GF-D8 (cell line): ENCODE measurements at regions not wholly inside any gene's neighbourhood (a gene's known extent, or its start where the extent isn't known, plus 50 kb on each side); places are given as distances from the start of the nearest gene placed in this dataset.

Source experiments
- DNase-seq: peaks from one replicate; lab custom pipeline; 2025; lab: John Stamatoyannopoulos, UW

DNA sequence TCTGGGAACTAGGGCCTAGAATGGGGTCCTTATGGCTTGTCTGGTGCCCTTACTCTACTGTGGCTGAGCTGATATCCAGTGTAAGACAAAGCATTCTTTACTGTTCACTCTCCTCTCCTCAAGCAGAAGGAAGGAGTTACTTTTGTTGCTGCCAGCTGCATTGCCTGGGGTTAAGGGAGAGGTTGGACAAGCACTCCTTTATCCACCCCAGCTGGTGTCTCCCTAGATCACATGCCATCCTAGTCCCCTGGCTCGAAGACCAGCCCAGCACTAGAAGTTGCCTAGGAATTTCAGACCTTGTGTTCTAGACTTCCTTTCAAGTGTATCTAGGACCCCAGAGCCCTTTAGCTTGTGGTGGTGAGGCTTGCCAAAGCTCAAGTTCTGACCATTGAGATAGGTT, 1051.5 kb upstream of the C9orf72 start:
- DNase-seq, result no peak

- no peak for DNase-seq
These were observed 1054.8 kb upstream of the C9orf72 start for GRCh38 chr9:28628031-28628430.

DNA sequence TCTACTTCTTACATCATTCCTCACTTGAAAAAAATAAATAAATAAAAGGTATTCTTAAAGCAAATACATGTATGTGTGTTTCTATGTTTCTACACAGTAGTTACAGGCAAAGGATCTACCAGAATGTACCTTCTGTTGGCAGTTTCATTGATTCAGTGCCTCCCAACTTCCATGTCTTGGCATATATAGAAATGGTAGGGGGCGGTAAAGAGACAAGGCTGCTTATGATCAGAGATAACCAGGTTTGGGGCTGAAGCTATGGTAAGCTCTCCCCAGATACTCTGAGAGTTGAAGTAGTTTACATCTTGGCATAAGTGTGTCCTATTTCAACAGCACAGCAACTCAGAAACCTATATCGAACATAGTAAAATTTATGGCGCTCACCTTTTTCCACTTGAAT, 1075.4 kb upstream of the C9orf72 start:
- DNase-seq, result no peak

DNA sequence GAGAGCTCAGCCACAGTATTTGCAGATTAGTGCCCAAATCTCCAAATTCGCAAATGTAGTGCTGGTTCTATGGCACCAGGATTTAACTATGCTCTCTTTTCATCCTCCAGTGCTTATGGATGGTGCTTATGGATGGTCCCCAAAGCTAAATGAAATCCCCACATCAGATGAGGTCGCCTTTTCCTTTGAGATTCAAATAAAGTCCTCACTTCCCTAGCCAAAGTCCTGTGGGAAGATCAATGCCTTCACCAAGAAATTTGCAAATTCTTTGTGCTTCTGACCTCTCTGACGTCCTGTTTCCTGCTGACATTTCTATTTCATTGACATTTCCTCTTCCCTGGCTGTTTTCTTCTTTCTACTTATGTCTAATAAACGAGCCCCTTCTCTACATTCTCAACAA, 1077.0 kb upstream of the C9orf72 start:
- DNase-seq, result no peak

DNA sequence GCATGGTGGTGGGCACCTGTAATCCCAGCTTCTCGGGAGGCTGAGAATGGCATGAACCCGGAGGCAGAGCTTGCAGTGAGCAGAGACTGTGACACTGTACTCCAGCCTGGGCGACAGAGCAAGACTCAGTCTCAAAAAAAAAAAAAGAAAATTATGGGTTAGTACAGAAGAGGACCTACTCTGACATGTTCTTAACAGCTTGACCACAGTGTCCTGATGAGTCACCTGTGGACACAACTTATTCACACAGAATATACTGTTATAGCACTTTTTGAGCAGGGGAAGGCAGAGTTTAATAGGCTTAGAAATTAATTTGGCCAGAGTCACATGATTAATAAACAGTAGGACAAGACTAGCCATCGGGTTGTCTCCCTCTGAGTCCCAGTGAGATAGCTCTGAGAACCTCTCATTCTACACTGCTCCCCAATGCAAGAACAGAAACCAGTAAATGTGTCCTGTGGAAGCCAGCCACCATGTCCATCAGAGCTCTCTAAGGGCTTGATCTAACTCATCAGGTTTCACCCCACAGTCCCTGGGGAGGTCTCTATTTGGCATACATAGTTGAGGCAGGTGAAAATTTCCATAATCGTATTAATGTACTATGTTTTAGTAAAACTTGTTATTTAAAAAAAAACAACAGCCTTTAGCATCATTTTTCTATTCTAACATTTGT, 1077.9 kb upstream of the C9orf72 start:
- DNase-seq, result no peak

- DNase-seq, result no peak
These were observed 1079.9 kb upstream of the C9orf72 start for GRCh38 chr9:28653216-28653615.

DNA sequence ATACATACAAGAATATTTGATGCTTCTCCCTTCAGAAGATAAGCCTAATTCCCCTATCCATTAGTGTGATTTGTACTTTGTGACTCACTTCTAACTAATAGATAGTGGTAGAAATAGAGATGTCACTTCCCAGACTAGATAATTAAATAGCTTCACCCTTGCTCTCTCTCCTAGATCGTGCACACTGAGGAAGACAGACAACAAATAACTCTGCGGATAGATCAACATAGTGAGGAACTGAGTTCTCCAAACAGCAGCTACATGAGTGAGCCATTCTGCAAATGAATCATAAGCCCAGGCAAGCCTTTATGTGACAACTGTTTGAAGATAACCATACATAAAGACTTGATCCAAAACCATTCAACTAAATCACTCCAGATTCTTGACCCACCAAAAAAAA, 1083.4 kb upstream of the C9orf72 start:
- DNase-seq, result no peak

DNA sequence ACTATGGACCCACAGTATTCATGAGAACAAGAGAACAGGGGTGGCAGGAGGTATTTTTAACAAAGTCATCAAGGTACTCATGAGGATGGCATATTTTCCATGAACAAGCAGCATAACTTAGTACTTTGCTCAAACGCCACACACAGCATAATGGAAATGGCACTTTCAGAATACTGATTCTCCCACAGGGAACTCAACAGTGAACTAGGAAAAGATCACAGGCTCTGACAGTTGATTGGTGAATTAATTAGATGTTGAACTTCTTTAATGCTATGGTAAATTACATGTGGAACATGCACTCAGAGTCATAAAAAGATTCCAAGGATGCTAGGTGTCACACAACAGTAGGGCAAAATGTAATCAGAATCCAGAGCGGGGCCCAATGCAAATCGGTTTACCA, 1088.6 kb upstream of the C9orf72 start:
- DNase-seq, result no peak

GRCh38 chr9:28662675-28663074, 1089.4 kb upstream of the C9orf72 start:
- no peak for DNase-seq

DNA sequence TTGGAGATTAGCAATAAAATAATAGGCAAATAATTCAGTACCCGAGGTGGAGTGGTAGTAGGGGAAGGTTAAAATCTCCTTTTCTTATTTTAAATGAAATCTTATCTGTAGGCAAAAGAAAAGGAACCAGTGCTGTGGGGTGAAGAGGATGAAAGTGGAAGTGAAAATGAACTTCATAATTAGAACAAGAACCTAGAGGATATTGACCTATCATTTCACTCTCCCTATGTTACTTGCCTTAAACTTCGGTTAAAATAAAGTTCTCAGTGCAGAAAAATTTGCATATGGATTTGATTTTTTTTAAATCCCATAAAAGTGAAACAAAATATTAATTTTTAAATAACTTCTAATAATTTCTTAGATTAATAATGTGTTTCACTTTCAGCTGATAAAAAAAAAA, 1094.9 kb upstream of the C9orf72 start:
- DNase-seq, result no peak

- DNase-seq, result no peak
These were observed 1097.7 kb upstream of the C9orf72 start for GRCh38 chr9:28671000-28671399.

DNA sequence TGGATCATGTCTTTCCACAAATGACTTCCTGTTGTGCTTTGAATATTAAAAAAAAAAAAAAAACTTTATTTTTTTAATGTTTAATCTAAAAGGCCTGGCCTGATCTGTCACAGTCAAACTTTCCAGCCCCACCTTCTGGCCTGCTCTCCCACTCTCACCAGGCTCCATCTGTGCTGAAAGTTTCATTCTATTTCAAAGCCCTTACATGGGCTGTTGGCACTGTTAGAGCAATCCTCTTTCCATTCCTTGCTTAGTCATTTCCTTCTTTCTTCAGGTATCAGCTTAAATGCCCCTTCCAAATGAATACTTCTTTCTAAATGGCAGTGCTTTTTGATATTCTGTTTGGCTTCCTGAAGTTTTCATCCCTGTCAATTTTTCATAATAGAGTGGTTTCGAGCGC, 1104.8 kb upstream of the C9orf72 start:
- DNase-seq, result no peak

- no peak for DNase-seq
These were observed 1114.9 kb upstream of the C9orf72 start for GRCh38 chr9:28688172-28688571.

GRCh38 chr9:28692012-28692411, 1118.7 kb upstream of the C9orf72 start:
- DNase-seq, result no peak

GRCh38 chr9:28696960-28697359, 1123.7 kb upstream of the C9orf72 start:
- DNase-seq, result no peak

- no peak for DNase-seq
These were observed 1126.4 kb upstream of the C9orf72 start for GRCh38 chr9:28699632-28700031.

DNA sequence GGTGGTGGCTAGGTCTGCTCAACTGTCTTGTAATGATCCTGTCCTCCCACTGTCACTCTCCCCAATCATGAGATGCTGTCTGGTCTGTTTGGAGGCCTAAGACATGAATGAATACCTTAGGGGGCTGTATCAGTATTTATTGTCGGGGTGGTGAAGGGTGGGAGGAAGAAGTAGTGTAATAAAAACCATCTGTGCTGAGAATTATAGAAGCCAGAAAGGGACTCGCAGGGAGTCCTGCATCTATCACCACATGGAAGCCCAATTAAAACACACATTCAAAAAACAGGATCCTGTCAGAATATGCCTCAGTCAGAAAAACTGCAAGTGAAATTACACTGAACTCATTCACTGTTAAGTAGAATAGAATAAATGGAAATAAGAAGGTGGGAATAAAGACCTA, 1134.3 kb upstream of the C9orf72 start:
- no peak for DNase-seq

- DNase-seq, result no peak
These were observed 1140.9 kb upstream of the C9orf72 start for GRCh38 chr9:28714188-28714587.

- DNase-seq, result no peak
These were observed 1144.9 kb upstream of the C9orf72 start for GRCh38 chr9:28718226-28718625.

- DNase-seq, result no peak
These were observed 1147.5 kb upstream of the C9orf72 start for GRCh38 chr9:28720746-28721145.

DNA sequence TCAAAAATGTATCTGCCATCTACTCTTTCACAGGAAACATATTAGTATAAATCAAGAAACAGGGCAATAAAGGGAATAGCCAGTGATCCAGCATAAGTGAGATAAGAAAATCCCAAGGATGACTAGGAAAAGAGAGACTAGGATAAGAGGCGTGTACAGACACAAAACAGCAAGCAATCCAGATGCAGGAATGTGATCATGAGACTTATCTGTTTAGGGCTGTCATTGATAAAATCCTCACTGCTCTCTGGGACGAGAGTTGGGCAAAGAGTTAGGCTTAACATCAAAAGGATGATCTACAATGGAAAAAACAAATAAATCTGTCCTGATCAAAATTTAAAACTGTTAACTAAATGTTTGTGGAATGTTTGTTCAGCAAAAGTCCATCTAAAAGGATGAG, 1156.8 kb upstream of the C9orf72 start:
- no peak for DNase-seq

DNA sequence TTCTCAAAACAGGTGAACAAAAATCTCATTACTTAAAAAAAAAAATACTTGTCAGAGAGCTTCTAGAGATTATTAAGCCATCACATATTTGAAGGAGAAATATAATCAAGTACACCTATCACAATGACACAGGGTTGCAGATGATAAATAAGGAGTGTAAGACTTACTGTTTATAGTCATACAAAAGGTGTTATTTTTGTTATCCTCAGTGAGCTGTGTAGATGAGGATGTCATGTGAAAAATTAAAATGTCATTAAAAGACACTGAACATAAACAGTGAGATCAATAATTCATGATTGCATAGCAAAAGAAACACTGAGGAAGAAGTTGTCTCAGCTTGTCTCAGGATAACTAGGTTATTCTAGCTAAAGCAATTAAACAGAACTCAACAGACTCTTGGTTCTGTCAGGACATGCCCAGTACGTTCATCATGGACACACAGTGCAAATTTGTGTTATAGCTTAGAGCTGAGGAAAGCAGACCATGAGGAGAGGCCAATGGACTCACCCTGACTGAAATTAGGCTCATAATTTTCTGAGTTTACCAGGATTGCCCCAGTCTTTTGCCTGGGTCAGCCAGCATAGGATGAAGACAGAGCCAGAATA, 1162.6 kb upstream of the C9orf72 start:
- DNase-seq, result no peak

GRCh38 chr9:28741459-28741858, 1168.2 kb upstream of the C9orf72 start:
- no peak for DNase-seq

GRCh38 chr9:28747351-28747985, 1174.2 kb upstream of the C9orf72 start:
- DNase-seq, result no peak
